Mucosa of rectum (tissue), 2 donors: ENCODE measurements at regions not wholly inside any gene's neighbourhood (a gene's known extent, or its start where the extent isn't known, plus 50 kb on each side); places are given as distances from the start of the nearest gene placed in this dataset.

Experiments used
- H3K27ac ChIP-seq, 2 donors: one replicate each; pipeline ENCODE4 v1.7.0; 2013; ENCODE audit warnings: inconsistent platforms in 2 of 2, low read depth in 2 of 2, low read length in 2 of 2
- H3K27me3 ChIP-seq, 2 donors: one replicate each; pipeline ENCODE4 v1.7.0; 2013; ENCODE audit warnings: low read length in 2 of 2; ENCODE audit not compliant: control insufficient read depth in 2 of 2, insufficient read depth in 2 of 2
- H3K36me3 ChIP-seq, 2 donors: one replicate each; pipeline ENCODE4 v1.7.0; 2013; ENCODE audit warnings: low read length in 2 of 2; ENCODE audit not compliant: control insufficient read depth in 2 of 2, insufficient read depth in 2 of 2
- H3K4me1 ChIP-seq, 2 donors: one replicate each; pipeline ENCODE4 v1.7.0; 2013; ENCODE audit warnings: low read length in 2 of 2, mild to moderate bottlenecking in 1 of 2; ENCODE audit not compliant: control insufficient read depth in 2 of 2, insufficient read depth in 2 of 2
- H3K4me3 ChIP-seq, 2 donors: one replicate each; pipeline ENCODE4 v1.7.0; 2013; ENCODE audit warnings: low read length in 2 of 2
- H3K9ac ChIP-seq, 2 donors: one replicate each; pipeline ENCODE4 v1.7.0; 2013; ENCODE audit warnings: low read length in 2 of 2, low read depth in 1 of 2, mild to moderate bottlenecking in 1 of 2
- H3K9me3 ChIP-seq, 2 donors: one replicate each; pipeline ENCODE4 v1.7.0; 2013; ENCODE audit warnings: low read length in 2 of 2; ENCODE audit not compliant: control insufficient read depth in 2 of 2
- donor health status: healthy.
- donor health status: Normal muscosa, but diverticular disease.

DNA sequence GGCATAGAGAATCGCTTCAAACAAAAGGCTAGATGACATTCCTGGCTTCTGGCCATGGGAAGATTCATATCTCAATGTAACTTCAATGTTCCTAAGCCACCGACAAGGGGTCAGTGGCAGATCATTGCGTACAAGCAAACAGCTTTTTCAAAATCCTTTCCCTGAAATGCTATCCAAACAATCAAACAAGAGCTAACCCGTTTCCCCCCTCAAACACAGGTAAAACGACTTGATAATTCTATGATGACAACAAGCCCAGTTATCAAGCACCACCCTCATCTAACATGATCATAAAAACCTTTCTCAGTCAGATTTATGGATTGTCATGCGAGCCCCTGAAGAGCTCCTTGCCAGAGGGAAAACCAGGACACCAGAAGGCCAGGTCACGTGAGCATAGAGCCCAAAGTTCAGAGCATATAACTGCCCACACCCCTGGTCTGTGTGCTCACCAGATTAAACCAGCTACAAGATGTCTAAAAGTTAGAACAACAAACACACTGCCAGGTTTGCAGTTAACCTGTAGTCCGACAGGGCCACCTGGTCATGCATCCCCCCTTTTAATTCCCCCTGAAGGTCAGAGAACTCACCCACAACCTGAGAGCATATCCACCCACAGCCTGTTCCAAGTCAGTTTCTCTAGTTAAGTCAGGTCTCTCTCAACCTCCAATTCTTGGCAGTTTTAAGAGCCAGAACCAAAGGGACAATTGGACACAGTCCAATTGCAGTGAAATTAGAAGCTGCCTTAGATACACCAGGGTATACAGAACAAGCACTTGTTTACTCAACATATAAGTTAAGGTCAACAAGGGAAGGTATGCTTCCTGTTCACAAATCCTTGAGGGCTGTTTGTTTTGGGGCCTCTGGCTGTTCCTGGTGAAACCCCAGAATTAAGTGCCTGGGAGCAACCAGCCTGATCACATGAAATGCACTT is 248.1 kb upstream of the PPARGC1A start:
- H3K27ac ChIP-seq, result peak overlapping the region; percentile 79 to 88
- H3K27me3 ChIP-seq, result no peaks in the 10 kb centered on the region
- H3K9me3 ChIP-seq, result no peaks in the 10 kb centered on the region
- H3K4me1 ChIP-seq, result peaks cover 2 to 29% of the 10 kb centered on the region in 2 donors
- peak overlapping the region; percentile 4 to 46 for H3K9ac ChIP-seq
- H3K4me3 ChIP-seq, result peak overlapping the region; percentile 1 to 33
- H3K36me3 ChIP-seq, result no peaks in the 10 kb centered on the region

- H3K27me3 ChIP-seq, result no peaks in the 10 kb centered on the region
- H3K4me1 ChIP-seq, result peaks cover under 1 to 2% of the 10 kb centered on the region in 2 donors
- H3K36me3 ChIP-seq, result no peaks in the 10 kb centered on the region
- no peak overlapping the region for H3K9ac ChIP-seq
- H3K9me3 ChIP-seq, result no peaks in the 10 kb centered on the region
- no peak overlapping the region for H3K4me3 ChIP-seq
- H3K27ac ChIP-seq, result no peak overlapping the region
These were observed 242.3 kb upstream of the PPARGC1A start for GRCh38 chr4:24131954-24132673.

DNA sequence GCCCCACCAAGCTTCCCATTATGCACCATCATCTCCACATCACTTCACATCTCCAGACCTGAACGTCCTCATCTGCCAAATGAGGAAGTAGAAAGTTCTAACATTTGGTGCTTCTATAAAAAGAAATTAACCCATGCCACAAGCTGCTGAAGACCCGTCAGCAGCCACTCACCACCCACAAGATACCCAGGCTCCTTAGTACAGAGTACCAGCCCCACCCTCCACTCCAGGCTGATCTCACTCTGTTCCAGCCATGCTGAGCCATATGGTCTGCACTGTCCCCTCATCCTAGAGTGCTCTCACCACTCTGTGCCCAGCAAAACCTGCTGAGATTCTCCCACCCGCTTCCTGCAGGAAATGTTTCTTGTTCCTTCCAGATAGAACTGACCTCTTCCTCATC is 240.8 kb upstream of the PPARGC1A start:
- Histone ChIP-seq H3K27ac (no peak overlapping the region), H3K4me1 (no peaks in the 10 kb centered on the region), H3K4me3 (no peak overlapping the region), H3K9me3 (no peaks in the 10 kb centered on the region), H3K36me3 (no peaks in the 10 kb centered on the region), H3K27me3 (no peaks in the 10 kb centered on the region), H3K9ac (no peak overlapping the region)

DNA sequence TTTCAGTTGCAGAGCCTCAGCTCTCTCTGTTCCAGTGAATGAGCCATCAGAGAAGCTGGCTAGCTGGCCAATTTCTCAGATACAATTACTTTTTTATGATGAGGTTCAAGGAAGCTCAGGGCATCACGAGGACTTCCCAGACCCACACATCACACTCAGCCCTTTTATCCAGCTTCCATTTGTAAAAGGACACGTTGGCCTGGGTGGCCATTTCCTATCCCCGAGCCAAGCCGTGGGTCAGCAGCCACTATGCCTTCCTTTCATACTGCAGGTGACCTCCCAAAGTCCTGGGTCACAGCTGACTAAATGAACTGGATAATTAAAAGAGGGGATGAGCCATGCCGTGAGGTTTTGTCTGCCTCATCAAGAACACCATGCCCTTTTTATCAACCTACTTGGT is 236.9 kb upstream of the PPARGC1A start:
- no peak overlapping the region for H3K4me3 ChIP-seq
- no peaks in the 10 kb centered on the region for H3K36me3 ChIP-seq
- H3K27ac ChIP-seq, result no peak overlapping the region
- no peaks in the 10 kb centered on the region for H3K4me1 ChIP-seq
- no peaks in the 10 kb centered on the region for H3K27me3 ChIP-seq
- H3K9ac ChIP-seq, result no peak overlapping the region
- H3K9me3 ChIP-seq, result no peaks in the 10 kb centered on the region

- H3K4me1 ChIP-seq, result no peaks in the 10 kb centered on the region
- no peak overlapping the region for H3K4me3 ChIP-seq
- no peaks in the 10 kb centered on the region for H3K27me3 ChIP-seq
- H3K27ac ChIP-seq, result no peak overlapping the region
- no peaks in the 10 kb centered on the region for H3K36me3 ChIP-seq
- H3K9me3 ChIP-seq, result no peaks in the 10 kb centered on the region
- no peak overlapping the region for H3K9ac ChIP-seq
These were observed 231.7 kb upstream of the PPARGC1A start for GRCh38 chr4:24121395-24122175.

DNA sequence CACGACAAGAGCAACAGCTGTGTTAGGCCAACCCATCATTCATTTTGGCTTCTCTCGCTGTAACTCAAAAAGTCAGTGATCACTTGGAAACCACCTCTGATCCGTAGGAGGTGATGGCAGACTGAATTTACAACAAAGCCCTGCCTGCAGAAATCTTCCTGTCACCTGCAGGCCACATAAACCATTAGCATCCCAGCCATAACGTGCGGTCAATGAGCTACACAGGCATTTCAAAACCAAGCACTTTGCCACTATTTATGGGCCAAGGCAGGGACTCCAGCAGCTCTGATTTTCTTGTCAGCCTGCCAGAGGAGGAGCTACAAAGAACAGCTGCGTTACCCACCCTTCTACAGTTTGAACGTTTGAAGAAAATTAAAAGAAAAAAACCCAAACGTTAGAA is 228.1 kb upstream of the PPARGC1A start:
- Histone ChIP-seq H3K27me3 (no peaks in the 10 kb centered on the region), H3K4me1 (no peaks in the 10 kb centered on the region), H3K27ac (no peak overlapping the region), H3K9ac (no peak overlapping the region), H3K4me3 (no peak overlapping the region), H3K9me3 (no peaks in the 10 kb centered on the region), H3K36me3 (no peaks in the 10 kb centered on the region)

DNA sequence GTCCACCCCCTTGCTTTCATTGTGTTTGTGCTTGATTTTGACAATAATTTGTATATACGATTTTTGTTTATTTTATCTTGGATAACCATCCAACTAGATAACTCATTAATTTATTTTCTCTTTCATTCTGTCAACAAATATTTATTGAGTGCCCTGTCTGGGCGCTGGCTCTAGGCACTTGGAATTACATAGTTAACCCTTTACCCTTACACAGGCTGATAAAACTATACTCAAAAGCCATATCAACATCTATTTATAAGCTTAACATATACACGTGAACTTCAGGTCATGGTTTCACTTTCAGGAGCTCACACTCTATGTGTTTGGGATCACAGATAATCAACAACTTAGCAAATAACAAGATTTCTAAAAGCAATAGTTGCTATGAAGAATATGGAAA is 226.3 kb upstream of the PPARGC1A start:
- Histone ChIP-seq H3K27me3 (no peaks in the 10 kb centered on the region), H3K9ac (no peak overlapping the region), H3K9me3 (no peaks in the 10 kb centered on the region), H3K4me1 (no peaks in the 10 kb centered on the region), H3K27ac (no peak overlapping the region), H3K4me3 (no peak overlapping the region), H3K36me3 (no peaks in the 10 kb centered on the region)

GRCh38 chr4:24114919-24115500 is 225.2 kb upstream of the PPARGC1A start:
- Histone ChIP-seq H3K4me3 (no peak overlapping the region), H3K27me3 (no peaks in the 10 kb centered on the region), H3K9ac (no peak overlapping the region), H3K27ac (no peak overlapping the region), H3K4me1 (no peaks in the 10 kb centered on the region), H3K36me3 (no peaks in the 10 kb centered on the region), H3K9me3 (no peaks in the 10 kb centered on the region)

- H3K27ac ChIP-seq, result no peak overlapping the region
- no peaks in the 10 kb centered on the region for H3K27me3 ChIP-seq
These were observed 224.6 kb upstream of the PPARGC1A start for GRCh38 chr4:24114444-24114843.

More at GRCh38 chr4:24114444-24114843, 224.6 kb upstream of the PPARGC1A start:
- no peaks in the 10 kb centered on the region for H3K4me1 ChIP-seq
- no peak overlapping the region for H3K9ac ChIP-seq
- H3K9me3 ChIP-seq, result no peaks in the 10 kb centered on the region
- no peak overlapping the region for H3K4me3 ChIP-seq
- no peaks in the 10 kb centered on the region for H3K36me3 ChIP-seq
